IPS DF 4.7 (cell line): ENCODE measurements at regions not wholly inside any gene's neighbourhood (a gene's known extent, or its start where the extent isn't known, plus 50 kb on each side); places are given as distances from the start of the nearest gene placed in this dataset.

ENCODE experiments used
- DNase-seq: peaks from one replicate; pipeline ENCODE4 v3.0.0-alpha.2; 2013; ENCODE audit warnings: low spot score; ENCODE audit errors: extremely low read depth

DNA sequence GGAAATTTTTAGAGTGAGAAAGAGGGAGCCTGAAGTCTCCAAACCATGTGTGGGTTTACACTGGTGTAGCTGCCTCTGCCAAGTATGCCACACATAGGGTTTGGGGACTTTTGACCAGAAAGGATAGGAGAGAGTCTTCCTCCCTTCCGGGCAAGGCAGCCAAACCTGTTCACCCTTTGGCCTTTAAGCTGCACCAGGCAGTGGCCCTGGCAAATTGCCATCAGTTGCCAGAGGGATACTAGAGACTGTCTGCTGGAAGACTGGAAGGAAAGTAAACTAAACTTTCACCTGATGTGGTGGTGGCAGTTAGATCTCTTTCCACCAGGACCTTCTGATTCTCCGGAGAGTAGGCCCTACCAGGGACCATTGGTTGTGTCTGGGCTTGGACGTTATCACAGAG, 1263.2 kb downstream of the FAM181B start:
- DNase-seq = no peak

DNA sequence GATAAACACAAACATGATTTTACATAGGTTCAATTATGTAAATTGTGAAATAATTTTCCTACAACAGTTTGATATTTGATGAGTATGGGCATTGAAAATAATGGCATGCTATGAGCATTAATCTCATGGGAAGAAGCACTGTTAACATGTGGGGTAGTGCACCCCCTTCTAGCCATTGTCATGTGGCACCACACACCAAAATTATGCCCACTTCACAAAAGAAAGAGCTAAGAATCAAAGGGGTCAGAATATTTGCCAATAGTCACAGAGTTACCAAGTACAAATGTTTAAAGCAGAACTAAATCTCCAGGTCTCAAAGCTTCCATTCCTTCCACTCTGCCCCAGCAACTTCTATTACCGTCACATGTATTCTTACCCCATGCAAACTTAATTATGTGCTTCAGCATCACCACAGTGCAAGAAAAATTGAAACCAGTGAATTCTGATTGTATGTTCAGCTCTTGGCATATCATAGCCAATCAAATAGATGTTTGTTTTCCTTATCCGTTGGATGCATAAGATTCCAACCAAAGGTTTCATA, 1273.8 kb downstream of the FAM181B start:
- DNase-seq = no peak

DNA sequence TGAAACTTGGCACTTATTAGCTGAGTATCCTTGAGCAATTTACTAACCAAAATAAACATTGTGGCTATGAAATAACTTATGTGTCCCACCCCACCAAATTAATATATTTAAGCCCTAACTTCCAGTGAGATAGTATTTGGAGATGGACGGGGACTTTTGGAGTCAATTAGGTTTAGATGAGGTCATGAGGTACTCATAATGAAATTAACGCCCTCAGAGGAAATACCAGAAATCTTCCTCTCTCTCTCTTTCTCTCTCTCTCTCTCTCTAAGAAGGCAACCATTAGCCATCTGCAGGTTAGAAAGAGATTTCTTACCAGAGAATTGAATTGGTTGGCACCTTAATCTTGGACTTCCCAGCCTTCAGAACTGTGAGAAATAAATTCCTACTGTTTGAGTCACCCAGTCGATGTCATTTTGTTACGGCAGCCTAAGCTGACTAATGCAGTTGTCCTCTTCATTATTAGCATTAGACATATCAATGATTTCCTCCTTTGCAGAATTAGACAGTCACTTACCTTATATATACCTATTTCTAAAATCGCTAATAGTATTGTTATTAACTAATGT, 1284.0 kb downstream of the FAM181B start:
- DNase-seq = no peak

DNA sequence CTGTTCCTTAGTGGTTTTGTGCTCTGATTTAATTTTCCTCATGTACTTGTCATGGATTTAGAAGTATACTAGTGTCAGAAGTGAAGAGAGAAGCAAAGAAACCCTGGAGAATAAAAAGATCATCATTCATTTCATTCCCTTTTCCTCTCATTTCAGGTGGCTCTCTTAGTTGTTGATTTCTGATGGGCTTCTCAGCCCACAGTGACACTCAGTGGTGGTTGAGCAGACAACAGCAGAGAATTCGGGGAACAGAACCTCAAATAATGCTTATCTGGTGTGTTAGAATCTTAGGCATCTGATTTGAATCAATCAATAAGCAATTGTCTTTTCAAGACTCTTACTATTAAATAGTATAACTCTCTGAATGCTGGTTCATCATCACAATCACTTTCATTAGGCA, 1289.4 kb downstream of the FAM181B start:
- no peak for DNase-seq

DNA sequence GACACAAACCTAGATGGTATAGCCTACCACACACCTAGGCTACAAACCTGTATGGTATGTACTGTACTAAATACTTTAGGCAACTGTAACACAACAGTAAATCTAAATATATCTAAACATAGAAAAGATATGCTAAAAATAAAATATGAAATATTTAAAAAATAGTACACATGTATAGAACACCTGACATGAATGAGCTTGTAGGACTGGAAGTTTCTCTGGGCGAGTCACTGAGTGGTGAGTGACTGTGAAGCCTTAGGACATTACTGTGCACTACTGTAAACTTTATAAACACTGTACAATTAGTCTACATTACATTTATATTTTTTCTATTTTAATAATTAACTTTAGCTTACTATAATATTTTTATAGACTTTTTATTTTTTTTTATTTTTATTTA, 1301.3 kb downstream of the FAM181B start:
- DNase-seq = no peak

DNA sequence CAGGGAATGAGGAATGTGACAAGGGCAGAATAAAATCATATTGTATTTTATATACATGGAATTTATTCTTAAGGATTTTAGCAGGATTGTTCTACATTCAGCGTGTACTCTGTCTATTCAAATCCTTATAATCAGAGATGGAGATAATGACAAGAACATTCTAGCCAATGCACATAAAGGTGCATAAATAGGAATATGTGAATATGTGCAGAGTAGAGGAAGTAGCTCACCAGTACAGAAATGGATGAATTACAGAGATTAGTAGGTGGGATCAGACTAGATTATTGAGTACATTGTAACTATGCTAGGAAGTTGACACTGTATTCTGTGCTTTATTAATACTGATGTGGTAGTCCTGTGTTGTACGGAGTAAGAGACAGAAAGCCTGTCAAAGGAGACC, 1308.8 kb downstream of the FAM181B start:
- DNase-seq = no peak

DNA sequence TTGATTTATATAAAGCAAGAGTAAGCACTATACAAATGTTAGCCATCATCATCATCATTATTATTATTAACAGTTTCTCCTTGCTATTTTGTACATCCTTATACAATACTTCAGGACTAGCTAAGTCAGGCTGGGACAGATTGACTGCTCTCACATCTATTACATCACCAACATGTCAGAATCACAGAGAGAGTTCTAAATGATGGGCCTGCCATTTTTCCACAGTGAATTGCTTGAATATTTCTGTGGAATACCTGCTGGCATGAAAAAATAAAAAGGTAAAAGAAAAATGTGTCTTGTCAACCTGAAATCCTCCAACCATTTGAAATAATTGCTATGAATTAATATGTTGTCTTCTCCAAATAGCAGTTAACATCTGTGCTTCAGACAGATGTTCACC, 1311.3 kb downstream of the FAM181B start:
- DNase-seq = no peak

DNA sequence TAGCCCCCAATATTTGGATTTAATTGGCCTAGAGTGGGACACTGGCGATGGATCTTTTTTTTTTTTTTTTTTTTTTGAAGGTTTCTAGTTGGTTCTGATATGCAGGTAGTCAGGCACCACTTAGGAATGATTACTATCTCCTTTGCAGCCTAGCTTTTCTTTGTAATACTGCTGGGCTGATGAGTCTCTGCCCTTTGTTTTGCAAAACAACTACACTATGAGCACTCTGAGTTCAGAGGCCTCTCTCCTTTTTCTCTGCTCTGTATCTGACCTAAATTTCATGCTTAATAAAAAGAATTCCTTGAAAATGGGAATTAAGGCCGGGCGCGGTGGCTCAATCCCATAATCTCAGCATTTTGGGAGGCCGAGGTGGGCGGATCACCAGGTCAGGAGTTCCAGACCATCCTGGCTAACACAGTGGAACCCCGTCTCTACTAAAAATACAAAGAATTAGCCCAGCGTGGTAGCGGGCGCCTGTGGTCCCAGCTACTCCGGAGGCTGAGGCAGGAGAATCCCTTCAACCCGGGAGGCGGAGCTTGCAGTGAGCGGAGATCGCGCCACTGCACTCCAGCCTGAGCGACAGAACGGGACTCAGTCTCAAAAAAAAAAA, 1312.3 kb downstream of the FAM181B start:
- peak; percentile 62 for DNase-seq

DNA sequence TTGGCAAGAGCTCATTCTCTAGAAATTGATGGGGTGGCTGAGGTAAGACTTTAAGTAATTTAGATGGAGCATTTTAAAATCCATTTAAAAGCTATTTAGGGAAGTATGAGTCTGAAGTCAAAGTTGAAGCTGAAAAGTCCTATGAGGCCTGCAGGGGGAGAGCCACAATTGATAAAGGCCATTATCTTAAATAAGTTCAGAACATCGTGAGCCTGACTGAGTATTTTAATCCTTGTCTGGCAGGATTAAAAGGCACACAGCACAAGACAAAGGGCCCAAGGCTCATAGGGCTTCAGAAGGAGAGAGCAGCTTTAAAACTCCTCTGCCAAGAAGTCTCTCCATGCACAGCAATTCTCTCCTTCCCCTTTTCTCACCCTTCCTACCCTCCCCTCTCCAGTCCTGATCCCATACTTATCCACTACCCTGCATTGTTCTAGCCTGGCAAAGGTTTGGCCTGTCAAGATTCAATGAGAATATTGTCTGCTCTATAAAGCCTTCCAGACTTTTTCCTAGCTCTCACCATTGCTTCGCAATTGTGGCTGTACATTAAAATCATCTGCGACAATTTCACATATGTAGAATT, 1312.9 kb downstream of the FAM181B start:
- no peak for DNase-seq

DNA sequence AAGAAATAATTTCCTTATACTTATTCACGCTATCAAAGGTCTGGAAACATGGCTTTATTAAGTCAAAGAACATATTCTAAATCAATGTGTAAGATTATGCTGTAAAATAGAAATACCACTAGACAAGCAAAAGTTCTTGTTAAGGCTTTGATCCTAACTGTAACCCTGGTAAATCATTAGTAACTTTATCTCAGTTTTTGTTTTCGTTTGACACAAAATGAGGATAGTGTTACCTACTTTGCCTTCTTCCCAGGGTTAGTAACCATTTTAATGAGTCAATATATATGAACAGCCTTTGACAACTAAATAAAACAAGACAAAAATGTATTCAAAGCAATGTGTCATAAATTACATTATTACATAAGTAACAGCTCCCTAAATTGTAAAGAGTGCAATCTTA, 1336.3 kb downstream of the FAM181B start:
- no peak for DNase-seq

DNA sequence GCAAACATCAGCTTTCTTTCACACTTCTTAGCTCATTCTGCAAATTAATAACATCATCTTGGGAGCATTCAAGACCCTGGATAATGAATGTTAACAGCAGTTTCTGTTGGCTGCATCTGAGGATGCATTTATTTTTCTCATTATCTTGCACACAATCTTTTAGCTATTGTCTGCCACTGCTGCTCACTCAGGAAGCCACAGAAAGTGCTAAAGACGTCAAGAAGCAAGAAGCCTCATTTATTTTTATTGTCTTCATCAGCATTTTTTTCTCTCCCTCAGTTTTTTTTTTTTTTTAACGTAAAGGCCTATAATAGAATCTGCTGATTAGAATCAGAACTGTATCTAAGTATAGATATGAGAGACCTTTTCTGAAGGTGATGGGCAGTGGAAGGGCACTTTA, 1339.4 kb downstream of the FAM181B start:
- no peak for DNase-seq

DNA sequence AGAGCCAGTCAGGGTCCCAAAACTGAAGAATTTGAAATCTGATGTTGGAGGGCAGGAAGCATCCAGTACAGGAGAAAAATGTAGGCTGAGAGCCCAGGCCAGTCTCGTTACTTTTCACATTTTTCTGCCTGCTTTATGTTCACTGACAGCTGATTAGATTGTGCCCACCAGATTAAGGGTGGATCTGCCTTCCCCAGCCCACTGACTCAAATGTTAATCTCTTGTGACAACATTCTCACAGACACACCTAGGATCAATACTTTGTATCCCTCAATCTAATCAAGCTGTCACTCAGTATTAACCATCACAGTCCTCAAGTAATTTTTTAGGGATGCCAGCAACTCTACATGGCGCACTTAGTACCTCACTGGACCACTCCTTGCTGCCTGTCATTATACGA, 1345.3 kb downstream of the FAM181B start:
- DNase-seq = no peak

DNA sequence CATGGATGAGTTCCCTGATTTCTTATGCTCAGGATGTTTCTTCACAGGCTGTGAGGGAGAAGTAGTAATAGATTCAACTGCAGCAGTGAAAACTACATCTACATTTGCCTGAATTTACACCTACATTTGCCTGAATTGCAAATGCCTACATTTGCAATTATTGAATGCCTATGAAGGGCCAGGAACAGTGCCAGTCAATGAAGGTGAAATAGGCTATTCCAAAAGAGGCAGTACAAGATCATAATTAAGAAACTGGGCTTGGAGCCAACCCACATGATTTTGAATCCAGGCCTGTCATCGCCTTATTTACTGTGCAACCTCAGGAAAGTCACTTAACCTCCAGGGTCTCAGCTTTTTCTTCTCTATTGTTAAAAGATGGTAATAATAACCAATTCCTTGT, 1353.3 kb downstream of the FAM181B start:
- no peak for DNase-seq

DNA sequence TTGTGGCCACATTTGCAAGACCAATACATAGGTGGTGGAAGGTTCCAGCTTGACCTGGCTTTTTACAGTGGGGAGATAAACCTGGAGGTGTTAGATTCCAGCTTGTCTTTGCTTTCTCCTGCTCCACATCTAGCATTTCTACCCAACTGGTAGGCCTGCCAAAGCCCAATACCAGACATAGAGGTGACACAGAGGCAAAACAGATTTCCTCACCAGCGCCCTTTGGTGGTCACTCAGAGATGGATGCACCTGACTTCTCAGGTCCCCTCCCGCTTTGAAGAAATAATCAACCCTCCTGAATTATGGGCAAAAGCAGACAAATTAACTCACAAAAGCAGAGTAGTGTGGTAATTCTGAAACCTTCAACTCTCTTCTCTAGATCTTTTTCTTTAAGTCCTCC, 1356.2 kb downstream of the FAM181B start:
- no peak for DNase-seq

DNA sequence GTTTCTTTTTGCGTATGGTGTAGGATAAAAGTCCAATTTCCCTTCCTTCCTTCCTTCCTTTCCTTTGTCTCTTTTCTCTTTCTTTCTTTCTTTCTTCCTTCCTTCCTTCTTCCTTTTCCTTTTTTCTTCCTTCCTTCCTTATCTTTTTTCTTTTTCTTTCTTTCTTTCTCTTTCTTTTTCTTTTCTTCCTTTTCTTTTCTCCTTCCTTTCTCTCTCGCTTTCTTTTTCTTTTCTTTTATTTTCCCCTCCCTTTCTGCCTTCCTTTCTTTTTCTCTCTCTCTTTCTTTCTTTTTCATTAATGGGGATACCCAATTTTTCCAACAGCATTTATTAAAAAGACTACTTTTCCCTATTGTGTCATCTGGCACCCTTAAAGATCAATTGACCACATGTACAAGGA, 1359.7 kb downstream of the FAM181B start:
- no peak for DNase-seq

DNA sequence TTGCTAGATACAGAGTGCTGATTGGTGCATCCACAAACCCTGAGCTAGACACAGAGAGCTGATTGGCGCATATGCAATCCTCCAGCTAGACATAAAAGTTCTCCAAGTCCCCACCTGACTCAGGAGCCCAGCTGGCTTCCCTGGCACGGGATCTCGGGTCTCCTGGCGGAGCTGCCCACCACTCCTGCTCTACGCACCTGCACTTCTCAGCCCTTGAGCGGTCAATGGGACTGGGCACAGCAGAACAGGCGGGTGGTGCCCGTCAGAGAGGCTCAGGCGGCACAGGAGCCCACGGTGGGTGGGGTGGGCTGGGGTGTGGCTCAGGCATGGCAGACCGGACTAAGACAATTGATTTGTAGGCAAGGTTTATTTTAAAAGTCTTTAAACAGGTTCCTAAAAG, 1365.5 kb downstream of the FAM181B start:
- DNase-seq = no peak

DNA sequence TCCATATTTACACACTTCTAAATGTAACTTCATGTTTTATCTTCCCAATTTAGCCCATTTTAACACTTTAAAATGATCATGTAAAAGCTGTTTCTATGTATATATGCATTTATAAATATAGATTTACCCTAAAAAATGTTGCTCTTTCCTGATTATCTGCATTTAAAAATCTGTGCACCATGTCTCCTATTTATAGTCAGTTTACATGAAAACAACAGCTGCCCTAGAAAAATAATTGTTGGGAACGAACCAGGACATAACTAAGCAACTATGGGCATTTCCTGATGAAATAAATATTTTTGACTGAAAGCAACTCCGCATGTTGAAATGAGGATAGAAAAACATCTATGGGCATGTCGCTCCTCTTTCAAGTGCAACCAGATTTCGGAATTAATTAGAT, 1368.2 kb downstream of the FAM181B start:
- DNase-seq = no peak

DNA sequence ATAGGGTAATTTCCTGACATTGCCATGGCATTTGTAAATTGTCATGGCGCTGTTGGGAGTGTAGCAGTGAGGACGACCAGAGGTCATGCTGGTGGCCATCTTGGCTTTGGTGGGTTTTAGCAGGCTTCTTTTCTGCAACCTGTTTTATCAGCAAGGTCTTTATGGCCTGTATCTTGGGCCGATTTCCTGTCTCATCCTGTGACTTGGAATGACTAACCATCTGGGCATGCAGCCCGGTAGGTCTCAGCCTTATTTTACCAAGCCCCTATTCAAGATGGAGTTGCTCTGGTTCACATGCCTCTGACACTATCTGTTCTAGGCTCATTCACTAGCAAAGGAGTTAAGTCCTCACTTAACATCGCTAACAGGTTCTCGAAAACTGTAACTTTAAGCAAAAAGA, 1374.2 kb downstream of the FAM181B start:
- DNase-seq = no peak

DNA sequence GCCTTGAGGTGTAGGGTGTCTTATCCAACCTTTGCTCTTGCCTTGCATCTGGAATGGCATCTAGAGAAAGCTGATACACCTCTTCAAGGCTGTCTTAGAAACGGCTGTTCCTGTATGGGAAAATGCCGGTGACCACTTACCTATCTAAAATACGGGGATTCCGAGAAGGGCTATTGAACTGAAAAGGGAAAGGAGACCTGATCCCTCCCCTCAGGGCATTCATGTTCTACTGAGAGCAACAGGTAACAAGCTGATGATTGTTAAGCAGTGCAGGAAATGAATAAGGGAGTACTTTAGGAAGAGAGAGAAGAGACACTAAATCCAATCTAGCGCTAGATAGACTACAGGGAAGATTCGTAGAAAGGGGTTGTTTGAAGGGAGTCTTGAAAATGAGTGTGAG, 1388.1 kb downstream of the FAM181B start:
- no peak for DNase-seq

DNA sequence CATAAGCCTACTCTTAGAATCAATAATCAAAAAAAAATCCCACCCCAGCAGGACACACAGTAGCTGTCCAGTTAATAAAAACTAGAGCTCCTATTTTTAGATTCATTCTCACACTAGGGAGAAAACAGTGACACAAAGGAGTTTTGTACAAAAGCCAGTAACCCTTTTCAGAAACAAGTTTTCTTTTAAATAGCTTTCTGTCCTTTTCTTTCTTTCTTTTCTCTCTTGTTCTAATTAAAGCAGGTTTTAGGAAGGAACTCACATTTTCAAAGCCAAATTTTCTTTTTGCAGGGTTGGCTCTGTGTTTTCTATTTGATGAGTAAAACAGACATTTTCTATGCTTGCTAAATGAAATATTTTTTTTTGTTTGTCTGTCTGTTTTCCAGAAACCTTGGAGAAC, 1390.7 kb downstream of the FAM181B start:
- DNase-seq = no peak

DNA sequence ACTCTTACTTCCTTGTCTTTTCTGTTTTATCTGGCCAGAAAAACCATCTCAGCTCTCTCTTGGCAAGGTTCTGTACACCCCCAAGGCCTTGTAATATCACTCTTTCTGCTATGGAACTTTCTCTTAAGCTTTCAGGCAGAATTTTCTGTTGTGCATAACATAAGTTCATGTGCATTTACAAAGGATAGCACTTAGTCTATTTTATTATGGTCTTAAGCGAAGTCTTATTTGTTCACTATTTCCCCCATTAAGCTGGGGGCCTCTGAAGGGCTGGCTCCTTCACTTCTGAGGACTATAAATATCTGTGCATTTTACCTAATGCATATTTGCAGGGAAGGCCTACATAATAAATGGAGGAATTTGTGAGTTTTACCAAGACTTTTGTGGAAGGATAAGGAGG, 1393.4 kb downstream of the FAM181B start:
- DNase-seq = no peak

DNA sequence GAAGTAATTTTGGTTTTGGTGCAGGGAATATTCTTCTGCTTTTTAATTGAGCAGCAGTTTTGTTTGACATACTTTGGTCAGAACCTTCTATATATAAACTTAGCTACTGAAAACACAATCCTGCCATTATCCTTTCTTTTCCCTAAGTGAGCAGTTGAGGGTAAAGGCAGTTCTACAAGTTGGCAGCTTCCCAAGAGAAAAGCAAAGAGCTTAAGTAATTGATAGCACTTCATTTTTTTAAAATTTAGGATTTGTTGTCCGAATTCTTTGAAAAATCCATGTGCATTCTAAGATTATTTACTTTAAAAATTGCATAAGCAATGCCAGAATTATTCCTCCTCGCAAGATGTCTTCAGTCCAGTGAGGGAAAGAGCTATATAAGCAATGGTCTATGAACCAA, 1394.1 kb downstream of the FAM181B start:
- DNase-seq = no peak

DNA sequence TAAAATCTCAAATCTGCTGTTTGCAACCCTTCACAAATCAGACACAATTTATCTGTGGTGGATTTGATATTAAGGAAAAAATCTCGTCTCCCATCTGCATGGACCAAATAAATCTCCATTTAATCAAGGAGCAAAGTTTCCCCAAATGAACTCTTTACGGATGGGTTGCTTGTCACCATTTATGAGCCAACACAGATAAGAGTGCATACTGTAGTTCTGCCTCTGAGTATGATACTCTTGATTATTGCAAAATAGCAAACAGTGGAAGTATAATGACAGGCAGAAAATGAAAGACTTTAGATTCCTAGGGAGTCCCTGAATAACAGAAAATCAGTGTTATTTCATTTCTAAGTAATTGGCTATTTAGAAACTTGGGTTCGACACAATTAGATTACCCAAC, 1395.9 kb downstream of the FAM181B start:
- DNase-seq = no peak
